Esophagus squamous epithelium (tissue), 4 donors: ENCODE measurements at regions not wholly inside any gene's neighbourhood (a gene's known extent, or its start where the extent isn't known, plus 50 kb on each side); places are given as distances from the start of the nearest gene placed in this dataset.
"Not testable (repeated sequence)": the region's sequence is repeated elsewhere in the genome, so short reads cannot be mapped to it uniquely, and the experiment has no call there.

ENCODE experiments used
- CTCF ChIP-seq, 6 experiments: fragments of 450-650 bp in 4 of 6; fragments of 200-600 bp in 2 of 6; sonication (generic) in 2 of 6; IDR thresholded peaks; one replicate each; pipeline ENCODE4 v1.5.1; 2016 to 2019; ENCODE audit warnings: antibody characterized with exemption in 6 of 6, mild to moderate bottlenecking in 4 of 6, moderate library complexity in 4 of 6
- POLR2A ChIP-seq, 4 donors: fragments of 450-650 bp; IDR thresholded peaks; one replicate each; pipeline ENCODE4 v1.6.1; 2017; ENCODE audit warnings: antibody characterized with exemption in 4 of 4, mild to moderate bottlenecking in 4 of 4, moderate library complexity in 3 of 4

GRCh38 chr14:54033285-54033684, 76.7 kb upstream of the BMP4 start:
- not testable (repeated sequence) for TF ChIP-seq CTCF, POLR2A (IDR thresholded peaks at IDR 0.05)
